HEK293 (cell line): ENCODE measurements at regions not wholly inside any gene's neighbourhood (a gene's known extent, or its start where the extent isn't known, plus 50 kb on each side); places are given as distances from the start of the nearest gene placed in this dataset.

Experiments used
- CTCF ChIA-PET: fragments of 350-600 bp; formaldehyde crosslinking; extraction: SDS; loops from one replicate; lab custom pipeline; 2021; ENCODE audit warnings: antibody characterized with exemption; lab: Yijun Ruan, JAX
- POLR2A ChIA-PET: fragments of 300-600 bp; formaldehyde crosslinking; extraction: SDS; loops from one replicate; lab custom pipeline; 2020; ENCODE audit warnings: antibody characterized with exemption, inconsistent platforms; lab: Yijun Ruan, JAX
- H3K27ac ChIP-seq: fragments of 200-500 bp; sonication (Bioruptor generic); 2 replicates; pipeline ENCODE4 v1.5.1; 2014; ENCODE audit warnings: low read depth, low read length, control low read depth, inconsistent platforms; ENCODE audit errors: extremely low read depth
- H3K36me3 ChIP-seq, 2 experiments: fragments of 200-500 bp in 1 of 2; sonication (Bioruptor generic) in 1 of 2; 1 replicate in 1 of 2; 2 replicates in 1 of 2; pipeline ENCODE4 v1.5.1; 2014 to 2017; ENCODE audit warnings: inconsistent platforms in 2 of 2, low read length in 2 of 2; ENCODE audit not compliant: control insufficient read depth in 2 of 2, insufficient read depth in 1 of 2
- H3K4me1 ChIP-seq: fragments of 200-500 bp; sonication (Bioruptor generic); 2 replicates; pipeline ENCODE4 v1.5.1; 2014; ENCODE audit warnings: mild to moderate bottlenecking, low read length, inconsistent platforms; ENCODE audit not compliant: control insufficient read depth, insufficient read depth
- H3K4me3 ChIP-seq: 2 replicates; pipeline ENCODE4 v1.5.1; 2011; ENCODE audit warnings: low read depth, mild to moderate bottlenecking, control low read depth, low read length, moderate library complexity
- H3K9me3 ChIP-seq: fragments of 200-500 bp; sonication (Bioruptor generic); 2 replicates; pipeline ENCODE4 v1.5.1; 2014; ENCODE audit warnings: low read depth, low read length, inconsistent platforms; ENCODE audit not compliant: control insufficient read depth, insufficient read depth
- KLF9 ChIP-seq: fragments of 450-650 bp; formaldehyde crosslinking; IDR thresholded peaks from 2 replicates; pipeline ENCODE4 v1.5.1; 2016; ENCODE audit warnings: missing biosample characterization, missing genetic modification characterization, low read depth
- ZBTB44 ChIP-seq: fragments of 450-650 bp; IDR thresholded peaks from 2 replicates; pipeline ENCODE4 v1.5.1; 2018; ENCODE audit warnings: missing biosample characterization, mild to moderate bottlenecking, missing genetic modification characterization
- ZNF155 ChIP-seq: fragments of 450-650 bp; formaldehyde crosslinking; IDR thresholded peaks from 2 replicates; pipeline ENCODE4 v1.5.1; 2016; ENCODE audit warnings: missing biosample characterization, missing genetic modification characterization
- ZNF174 ChIP-seq: fragments of 450-650 bp; formaldehyde crosslinking; IDR thresholded peaks from 2 replicates; pipeline ENCODE4 v1.5.0; 2017; ENCODE audit warnings: missing biosample characterization, mild to moderate bottlenecking, missing genetic modification characterization
- ZNF221 ChIP-seq: fragments of 450-650 bp; formaldehyde crosslinking; IDR thresholded peaks from 2 replicates; pipeline ENCODE4 v1.5.1; 2017; ENCODE audit warnings: missing biosample characterization, missing genetic modification characterization, borderline replicate concordance
- ZNF623 ChIP-seq: fragments of 450-650 bp; formaldehyde crosslinking; IDR thresholded peaks from 2 replicates; pipeline ENCODE4 v1.5.1; 2016; ENCODE audit warnings: missing biosample characterization, missing genetic modification characterization
- ZNF658 ChIP-seq: fragments of 450-650 bp; formaldehyde crosslinking; IDR thresholded peaks from 2 replicates; pipeline ENCODE4; 2016; ENCODE audit warnings: missing biosample characterization, missing genetic modification characterization
- ZNF664 ChIP-seq: fragments of 450-650 bp; formaldehyde crosslinking; IDR thresholded peaks from 2 replicates; pipeline ENCODE4 v1.5.1; 2016; ENCODE audit warnings: missing biosample characterization, missing genetic modification characterization
- ZNF677 ChIP-seq: fragments of 450-650 bp; IDR thresholded peaks from 2 replicates; pipeline ENCODE4 v1.5.0; 2018; ENCODE audit warnings: missing biosample characterization, mild to moderate bottlenecking, missing genetic modification characterization, moderate library complexity
- ZNF792 ChIP-seq: fragments of 450-650 bp; formaldehyde crosslinking; IDR thresholded peaks from 2 replicates; pipeline ENCODE4 v1.5.1; 2016; ENCODE audit warnings: missing biosample characterization, missing genetic modification characterization
- ZNF843 ChIP-seq: fragments of 450-650 bp; formaldehyde crosslinking; IDR thresholded peaks from 2 replicates; pipeline ENCODE4 v1.5.1; 2016; ENCODE audit warnings: missing biosample characterization, missing genetic modification characterization
- TF ChIP-seq, protein P1 (sequence below): fragments of 450-650 bp; formaldehyde crosslinking; IDR thresholded peaks from 2 replicates; pipeline ENCODE4 v1.5.1; 2016; ENCODE audit warnings: missing biosample characterization, missing genetic modification characterization
- TF ChIP-seq, protein P2 (sequence below): fragments of 450-650 bp; formaldehyde crosslinking; IDR thresholded peaks from 2 replicates; pipeline ENCODE4 v1.5.1; 2016; ENCODE audit warnings: missing biosample characterization, missing genetic modification characterization
- TF ChIP-seq, protein P3 (sequence below): fragments of 450-650 bp; formaldehyde crosslinking; IDR thresholded peaks from 2 replicates; pipeline ENCODE4 v1.5.1; 2016; ENCODE audit warnings: missing biosample characterization, missing genetic modification characterization

GRCh38 chr10:120749856-120750566, 101.2 kb upstream of the WDR11 start:
- Histone ChIP-seq H3K4me1 (no peaks in the 10 kb centered on the region), H3K9me3 (no peaks in the 10 kb centered on the region), H3K27ac (no peak overlapping the region), H3K36me3 (no peaks in the 10 kb centered on the region), H3K4me3 (no peak overlapping the region)
- POLR2A ChIA-PET = no interaction called here
- CTCF ChIA-PET = interaction anchor here (1.0 kb wide), 1 partner anchor 14 kb away, joined by 3 read pairs; no protein-coding TSS in a partner anchor
- TF ChIP-seq ZBTB44 (tag by site-specific recombination) = no peak
- TF ChIP-seq ZNF155 (tag by site-specific recombination) = no peak

- H3K9me3 ChIP-seq = no peaks in the 10 kb centered on the region
- H3K36me3 ChIP-seq = no peaks in the 10 kb centered on the region
- H3K4me1 ChIP-seq = no peaks in the 10 kb centered on the region
- ChIA-PET POLR2A (no interaction called here), CTCF (interaction anchor here (0.9 kb wide), 1 partner anchor 70 kb away, joined by 3 read pairs; no protein-coding TSS in a partner anchor)
- H3K27ac ChIP-seq = no peak overlapping the region
- H3K4me3 ChIP-seq = no peak overlapping the region
- TF ChIP-seq ZNF623 (tag by site-specific recombination) = no peak
- TF ChIP-seq ZNF843 = no peak
- TF ChIP-seq ZNF174 = no peak
- no peak for TF ChIP-seq ZNF664 (tag by site-specific recombination)
- no peak for TF ChIP-seq ZNF221 (tag by site-specific recombination)
- no peak for TF ChIP-seq ZNF792
- TF ChIP-seq ZNF677 (tag by site-specific recombination) = no peak
- TF ChIP-seq, protein P1, sequence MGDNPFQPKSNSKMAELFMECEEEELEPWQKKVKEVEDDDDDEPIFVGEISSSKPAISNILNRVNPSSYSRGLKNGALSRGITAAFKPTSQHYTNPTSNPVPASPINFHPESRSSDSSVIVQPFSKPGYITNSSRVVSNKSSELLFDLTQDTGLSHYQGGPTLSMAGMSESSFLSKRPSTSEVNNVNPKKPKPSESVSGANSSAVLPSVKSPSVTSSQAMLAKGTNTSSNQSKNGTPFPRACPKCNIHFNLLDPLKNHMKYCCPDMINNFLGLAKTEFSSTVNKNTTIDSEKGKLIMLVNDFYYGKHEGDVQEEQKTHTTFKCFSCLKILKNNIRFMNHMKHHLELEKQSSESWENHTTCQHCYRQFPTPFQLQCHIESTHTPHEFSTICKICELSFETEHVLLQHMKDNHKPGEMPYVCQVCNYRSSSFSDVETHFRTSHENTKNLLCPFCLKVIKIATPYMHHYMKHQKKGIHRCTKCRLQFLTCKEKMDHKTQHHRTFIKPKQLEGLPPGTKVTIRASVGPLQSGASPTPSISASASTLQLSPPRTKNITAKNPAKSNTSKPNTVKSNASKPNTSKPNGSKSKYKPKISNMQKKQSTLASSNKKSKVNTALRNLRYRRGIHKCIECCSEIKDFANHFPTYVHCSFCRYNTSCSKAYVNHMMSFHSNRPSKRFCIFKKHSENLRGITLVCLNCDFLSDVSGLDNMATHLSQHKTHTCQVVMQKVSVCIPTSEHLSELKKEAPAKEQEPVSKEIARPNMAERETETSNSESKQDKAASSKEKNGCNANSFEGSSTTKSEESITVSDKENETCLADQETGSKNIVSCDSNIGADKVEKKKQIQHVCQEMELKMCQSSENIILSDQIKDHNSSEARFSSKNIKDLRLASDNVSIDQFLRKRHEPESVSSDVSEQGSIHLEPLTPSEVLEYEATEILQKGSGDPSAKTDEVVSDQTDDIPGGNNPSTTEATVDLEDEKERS (tag by site-specific recombination) = no peak
- TF ChIP-seq, protein P2, sequence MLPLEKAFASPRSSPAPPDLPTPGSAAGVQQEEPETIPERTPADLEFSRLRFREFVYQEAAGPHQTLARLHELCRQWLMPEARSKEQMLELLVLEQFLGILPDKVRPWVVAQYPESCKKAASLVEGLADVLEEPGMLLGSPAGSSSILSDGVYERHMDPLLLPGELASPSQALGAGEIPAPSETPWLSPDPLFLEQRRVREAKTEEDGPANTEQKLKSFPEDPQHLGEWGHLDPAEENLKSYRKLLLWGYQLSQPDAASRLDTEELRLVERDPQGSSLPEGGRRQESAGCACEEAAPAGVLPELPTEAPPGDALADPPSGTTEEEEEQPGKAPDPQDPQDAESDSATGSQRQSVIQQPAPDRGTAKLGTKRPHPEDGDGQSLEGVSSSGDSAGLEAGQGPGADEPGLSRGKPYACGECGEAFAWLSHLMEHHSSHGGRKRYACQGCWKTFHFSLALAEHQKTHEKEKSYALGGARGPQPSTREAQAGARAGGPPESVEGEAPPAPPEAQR (tag by site-specific recombination) = no peak
- TF ChIP-seq ZNF658 = no peak
- TF ChIP-seq KLF9 (tag by site-specific recombination) = no peak
- TF ChIP-seq, protein P3, sequence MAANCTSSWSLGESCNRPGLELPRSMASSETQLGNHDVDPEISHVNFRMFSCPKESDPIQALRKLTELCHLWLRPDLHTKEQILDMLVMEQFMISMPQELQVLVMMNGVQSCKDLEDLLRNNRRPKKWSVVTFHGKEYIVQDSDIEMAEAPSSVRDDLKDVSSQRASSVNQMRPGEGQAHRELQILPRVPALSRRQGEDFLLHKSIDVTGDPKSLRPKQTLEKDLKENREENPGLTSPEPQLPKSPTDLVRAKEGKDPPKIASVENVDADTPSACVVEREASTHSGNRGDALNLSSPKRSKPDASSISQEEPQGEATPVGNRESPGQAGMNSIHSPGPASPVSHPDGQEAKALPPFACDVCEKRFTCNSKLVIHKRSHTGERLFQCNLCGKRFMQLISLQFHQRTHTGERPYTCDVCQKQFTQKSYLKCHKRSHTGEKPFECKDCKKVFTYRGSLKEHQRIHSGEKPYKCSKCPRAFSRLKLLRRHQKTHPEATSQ (tag by site-specific recombination) = no peak
These were observed 95.4 kb upstream of the WDR11 start for GRCh38 chr10:120755771-120756170.
